IMR-90 (cell line): ENCODE measurements at regions not wholly inside any gene's neighbourhood (a gene's known extent, or its start where the extent isn't known, plus 50 kb on each side); places are given as distances from the start of the nearest gene placed in this dataset.

Experiments
- ATAC-seq: fragments of 200-7000 bp; cut with Tn5 transposase; 2 replicates; pipeline ENCODE4 v1.9.1; 2020; ENCODE audit warnings: low read depth, mild to moderate bottlenecking, moderate library complexity
- BruUV-seq: library from RNA; stranded (reverse); fragments of 400-500 nt; replicated peaks from 2 replicates; lab custom pipeline; 2021; lab: Mats Ljungman, UMichigan
- CTCF ChIA-PET: fragments of 300-600 bp; formaldehyde crosslinking; extraction: SDS; loops from one replicate; lab custom pipeline; 2021; ENCODE audit warnings: antibody characterized with exemption; lab: Yijun Ruan, JAX
- POLR2A ChIA-PET: fragments of 300-600 bp; sonication (Branson Sonifier 250); formaldehyde crosslinking; loops from one replicate; lab custom pipeline; 2022; ENCODE audit warnings: antibody characterized with exemption; ENCODE audit not compliant: unreplicated experiment; lab: Charles Lee
- DNase-seq: peaks from one replicate; pipeline ENCODE4 v3.0.0; 2013
- H2AFZ ChIP-seq: replicated peaks from 2 replicates; pipeline ENCODE3; 2013; ENCODE audit warnings: low read length, mild to moderate bottlenecking; ENCODE audit not compliant: poor library complexity
- H2AK5ac ChIP-seq: 2 replicates; pipeline ENCODE4 v1.6.1; 2013; ENCODE audit warnings: low read depth, low read length, inconsistent platforms
- H2AK9ac ChIP-seq: replicated peaks from 2 replicates; pipeline ENCODE3; 2013; ENCODE audit warnings: mild to moderate bottlenecking, low read depth, low read length, moderate library complexity; ENCODE audit not compliant: poor library complexity
- H2BK120ac ChIP-seq: 2 replicates; pipeline ENCODE4 v1.6.1; 2013; ENCODE audit warnings: low read depth, low read length, inconsistent platforms
- H2BK15ac ChIP-seq: 3 replicates; pipeline ENCODE4 v1.6.1; 2013; ENCODE audit warnings: low read depth, low read length, inconsistent platforms
- H2BK20ac ChIP-seq: 2 replicates; pipeline ENCODE4 v1.6.1; 2013; ENCODE audit warnings: low read depth, mild to moderate bottlenecking, inconsistent platforms, low read length, moderate library complexity
- H2BK5ac ChIP-seq: 2 replicates; pipeline ENCODE4 v1.6.1; 2013; ENCODE audit warnings: mild to moderate bottlenecking, low read depth, low read length, inconsistent platforms; ENCODE audit not compliant: poor library complexity, severe bottlenecking
- H3K14ac ChIP-seq: replicated peaks from 2 replicates; pipeline ENCODE4 v1.6.1; 2013; ENCODE audit warnings: low read depth, low read length, inconsistent platforms
- H3K18ac ChIP-seq: 2 replicates; pipeline ENCODE4 v1.6.1; 2013; ENCODE audit warnings: low read depth, low read length, control low read depth
- H3K23ac ChIP-seq: 2 replicates; pipeline ENCODE4 v1.6.1; 2013; ENCODE audit warnings: low read depth, low read length, inconsistent platforms
- H3K27ac ChIP-seq: 2 replicates; pipeline ENCODE4 v1.5.1; 2013; ENCODE audit warnings: mild to moderate bottlenecking, control low read depth, low read length; ENCODE audit not compliant: insufficient read depth
- H3K27me3 ChIP-seq: 2 replicates; pipeline ENCODE4 v1.6.1; 2013; ENCODE audit warnings: low read length; ENCODE audit not compliant: control insufficient read depth, insufficient read depth
- H3K36me3 ChIP-seq: 2 replicates; pipeline ENCODE4 v1.6.1; 2013; ENCODE audit warnings: low read length, mixed read lengths; ENCODE audit not compliant: control insufficient read depth, insufficient read depth
- H3K4ac ChIP-seq: 2 replicates; pipeline ENCODE4 v1.6.1; 2013; ENCODE audit warnings: low read depth, low read length, inconsistent platforms
- H3K4me1 ChIP-seq: 2 replicates; pipeline ENCODE4 v1.6.1; 2013; ENCODE audit warnings: low read length, mixed read lengths; ENCODE audit not compliant: control insufficient read depth, insufficient read depth
- H3K4me2 ChIP-seq: 2 replicates; pipeline ENCODE4 v1.6.1; 2013; ENCODE audit warnings: low read depth, mild to moderate bottlenecking, control low read depth, low read length, moderate library complexity
- H3K4me3 ChIP-seq: 2 replicates; pipeline ENCODE4 v1.5.1; 2013; ENCODE audit warnings: low read depth, mild to moderate bottlenecking, control low read depth, low read length, moderate library complexity; ENCODE audit not compliant: insufficient read depth
- H3K56ac ChIP-seq: 2 replicates; pipeline ENCODE4 v1.6.1; 2013; ENCODE audit warnings: low read length, inconsistent platforms; ENCODE audit not compliant: insufficient read depth; ENCODE audit errors: extremely low read depth
- H3K79me1 ChIP-seq, 2 experiments: 2 replicates each; pipeline ENCODE4 v1.6.1; 2013; ENCODE audit warnings: low read length in 2 of 2, inconsistent platforms in 1 of 2, low read depth in 1 of 2
- H3K9ac ChIP-seq: 2 replicates; pipeline ENCODE4 v1.6.1; 2013; ENCODE audit warnings: low read depth, low read length, control low read depth
- H3K9me1 ChIP-seq: 2 replicates; pipeline ENCODE4 v1.6.1; 2013; ENCODE audit warnings: low read length, inconsistent platforms; ENCODE audit not compliant: insufficient read depth
- H3K9me3 ChIP-seq: 2 replicates; pipeline ENCODE4 v1.6.1; 2013; ENCODE audit warnings: low read length; ENCODE audit not compliant: control insufficient read depth, insufficient read depth
- H4K20me1 ChIP-seq: 2 replicates; pipeline ENCODE4 v1.6.1; 2013; ENCODE audit warnings: low read length, inconsistent platforms; ENCODE audit not compliant: insufficient read depth
- H4K5ac ChIP-seq: 2 replicates; pipeline ENCODE4 v1.6.1; 2013; ENCODE audit warnings: mild to moderate bottlenecking, low read depth, low read length, control low read depth
- H4K8ac ChIP-seq, 2 experiments: 2 replicates each; pipeline ENCODE4 v1.6.1; 2013; ENCODE audit warnings: low read depth in 2 of 2, low read length in 2 of 2, control low read depth in 1 of 2, inconsistent platforms in 1 of 2
- H4K91ac ChIP-seq: 2 replicates; pipeline ENCODE4 v1.6.1; 2013; ENCODE audit warnings: low read depth, low read length, inconsistent platforms; ENCODE audit not compliant: insufficient read depth
- BHLHE40 ChIP-seq: fragments of 150-350 bp; IDR thresholded peaks from 2 replicates; pipeline ENCODE4 v1.6.1; 2016; ENCODE audit warnings: mild to moderate bottlenecking, low read depth, low read length
- CEBPB ChIP-seq: IDR thresholded peaks from 2 replicates; pipeline ENCODE4 v1.6.1; 2012; ENCODE audit warnings: low read depth, low read length, improper control_type of control experiment
- CHD1 ChIP-seq: IDR thresholded peaks from 2 replicates; pipeline ENCODE4 v1.6.1; 2012; ENCODE audit warnings: low read depth, low read length, improper control_type of control experiment
- FOS ChIP-seq: fragments of 150-350 bp; IDR thresholded peaks from 2 replicates; pipeline ENCODE4 v1.6.1; 2016; ENCODE audit warnings: low read depth, low read length
- MAFK ChIP-seq: IDR thresholded peaks from 2 replicates; pipeline ENCODE4 v1.6.1; 2012; ENCODE audit warnings: low read depth, low read length, improper control_type of control experiment
- MAZ ChIP-seq: IDR thresholded peaks from 2 replicates; pipeline ENCODE4 v1.6.1; 2012; ENCODE audit warnings: low read depth, mild to moderate bottlenecking, low read length, improper control_type of control experiment, moderate library complexity, borderline replicate concordance
- MXI1 ChIP-seq: IDR thresholded peaks from 2 replicates; pipeline ENCODE4 v1.6.1; 2012; ENCODE audit warnings: low read depth, mild to moderate bottlenecking, low read length, moderate library complexity, borderline replicate concordance
- NFE2L2 ChIP-seq: fragments of 150-350 bp; IDR thresholded peaks from 2 replicates; pipeline ENCODE4 v1.6.1; 2016; ENCODE audit warnings: low read depth, mild to moderate bottlenecking, low read length
- POLR2A ChIP-seq: IDR thresholded peaks from 2 replicates; pipeline ENCODE4 v1.6.1; 2012; ENCODE audit warnings: mild to moderate bottlenecking, low read depth, low read length
- RAD21 ChIP-seq: IDR thresholded peaks from 2 replicates; pipeline ENCODE4 v1.6.1; 2012; ENCODE audit warnings: low read length, improper control_type of control experiment
- RCOR1 ChIP-seq: IDR thresholded peaks from 2 replicates; pipeline ENCODE4 v1.6.1; 2012; ENCODE audit warnings: mild to moderate bottlenecking, low read length, improper control_type of control experiment; ENCODE audit not compliant: insufficient replicate concordance
- RFX5 ChIP-seq: IDR thresholded peaks from 2 replicates; pipeline ENCODE4 v1.8.0; 2012; ENCODE audit warnings: low read depth, mild to moderate bottlenecking, low read length, moderate library complexity
- SMC3 ChIP-seq: fragments of 150-350 bp; IDR thresholded peaks from 2 replicates; pipeline ENCODE4 v1.6.1; 2016; ENCODE audit warnings: low read depth, mild to moderate bottlenecking, antibody characterized with exemption, low read length, moderate library complexity
- WGBS, 2 experiments: methylation state at CpG; one replicate each; pipeline versions ENCODE4 v1.1.5 to v1.1.7; 2013; ENCODE audit warnings: missing lambda C conversion rate in 2 of 2; ENCODE audit not compliant: insufficient read length in 1 of 2; ENCODE audit errors: extremely low coverage in 2 of 2; 5-methylcytosine and 5-hydroxymethylcytosine counted together
- dilution Hi-C: fragments of 300-500 bp; cut with HindIII; formaldehyde crosslinking; loops from one replicate; pipeline ENCODE4 v1.14.3; 2018; ENCODE audit warnings: low sequenced_read_pairs; ENCODE audit not compliant: unreplicated experiment
- in situ Hi-C: fragments of 300-500 bp; cut with MboI; formaldehyde crosslinking; loops from 3 replicates; pipeline ENCODE4 v1.14.3; 2019; ENCODE audit warnings: low sequenced_read_pairs, inconsistent platforms, mixed read lengths
- intact Hi-C: fragments of 100-400 bp; cut with micrococcal nuclease; formaldehyde crosslinking; loops from 2 replicates; pipeline ENCODE4 v1.10.0; 2022
- TF ChIP-seq, protein P1 (sequence below): conservative IDR thresholded peaks from 2 replicates; pipeline ENCODE4 v1.5.1; 2012; ENCODE audit warnings: mild to moderate bottlenecking, low read depth, low read length, improper control_type of control experiment
- TF ChIP-seq, protein P2 (sequence below): fragments of 150-350 bp; IDR thresholded peaks from 2 replicates; pipeline ENCODE4 v1.6.1; 2016; ENCODE audit warnings: low read depth, mild to moderate bottlenecking, low read length, moderate library complexity, borderline replicate concordance
- TF ChIP-seq, protein P3 (sequence below): fragments of 150-350 bp; IDR thresholded peaks from 2 replicates; pipeline ENCODE4 v1.6.1; 2017; ENCODE audit warnings: mild to moderate bottlenecking, antibody characterized with exemption, low read length, low read depth

DNA sequence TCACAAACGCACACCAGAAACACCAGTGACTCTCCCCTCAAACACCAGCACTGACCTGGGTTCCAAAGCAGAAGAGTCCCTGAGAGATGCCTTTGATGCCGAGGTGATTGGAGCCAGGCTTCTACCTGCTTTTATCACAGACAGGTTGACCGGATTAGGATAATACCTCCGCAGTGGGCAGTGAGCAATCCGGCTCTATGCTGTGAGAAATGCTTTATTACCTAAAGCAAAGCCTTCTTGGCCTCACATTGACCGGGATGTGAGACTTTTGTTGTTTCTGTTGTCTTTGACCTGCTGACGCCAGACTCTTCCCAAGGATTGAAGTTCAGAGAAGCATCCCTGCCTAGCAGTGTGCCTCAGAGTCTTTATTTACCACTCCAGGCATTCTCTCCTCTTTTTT lies 320.3 kb upstream of the CLINT1 start:
- POLR2A ChIA-PET: no interaction called here
- CTCF ChIA-PET: no interaction called here
- no TSS peak for BruUV-seq
- in situ Hi-C loops: no loop called here
- Histone ChIP-seq H4K5ac (no peak overlapping the region), H4K8ac (no peak overlapping the region), H3K9me1 (no peaks in the 10 kb centered on the region), H4K91ac (no peak overlapping the region), H3K56ac (no peak overlapping the region), H2AFZ (no peak overlapping the region), H3K79me1 (no peaks in the 10 kb centered on the region), H3K14ac (no peak overlapping the region), H3K27me3 (no peaks in the 10 kb centered on the region; the same call in none of the 2 replicates), H3K9me3 (no peaks in the 10 kb centered on the region), H3K18ac (no peak overlapping the region), H2BK15ac (no peak overlapping the region), H2AK9ac (no peak overlapping the region), H3K27ac (no peak overlapping the region), H3K36me3 (no peaks in the 10 kb centered on the region), H2AK5ac (no peak overlapping the region), H3K4ac (no peak overlapping the region), H3K4me1 (no peaks in the 10 kb centered on the region), H4K20me1 (no peaks in the 10 kb centered on the region), H3K4me3 (no peak overlapping the region), H2BK5ac (no peak overlapping the region), H2BK120ac (no peak overlapping the region), H2BK20ac (no peak overlapping the region), H3K9ac (no peak overlapping the region), H3K4me2 (no peak overlapping the region), H3K23ac (no peak overlapping the region)
- DNase-seq: no peak
- intact Hi-C loops: loop anchor here (10.0 kb wide), 1 partner anchor 364 kb away; no protein-coding TSS in a partner anchor
- no CpG with 5 or more reads among the region's 7 CpGs for WGBS, 2 experiments
- TF ChIP-seq BHLHE40 (no peak), POLR2A (no peak), RAD21 (no peak), CEBPB (no peak), NFE2L2 (no peak), MAZ (no peak), MAFK (no peak), CHD1 (no peak), MXI1 (no peak), SMC3 (no peak), FOS (no peak), RCOR1 (no peak), RFX5 (no peak)
- TF ChIP-seq, protein P1, sequence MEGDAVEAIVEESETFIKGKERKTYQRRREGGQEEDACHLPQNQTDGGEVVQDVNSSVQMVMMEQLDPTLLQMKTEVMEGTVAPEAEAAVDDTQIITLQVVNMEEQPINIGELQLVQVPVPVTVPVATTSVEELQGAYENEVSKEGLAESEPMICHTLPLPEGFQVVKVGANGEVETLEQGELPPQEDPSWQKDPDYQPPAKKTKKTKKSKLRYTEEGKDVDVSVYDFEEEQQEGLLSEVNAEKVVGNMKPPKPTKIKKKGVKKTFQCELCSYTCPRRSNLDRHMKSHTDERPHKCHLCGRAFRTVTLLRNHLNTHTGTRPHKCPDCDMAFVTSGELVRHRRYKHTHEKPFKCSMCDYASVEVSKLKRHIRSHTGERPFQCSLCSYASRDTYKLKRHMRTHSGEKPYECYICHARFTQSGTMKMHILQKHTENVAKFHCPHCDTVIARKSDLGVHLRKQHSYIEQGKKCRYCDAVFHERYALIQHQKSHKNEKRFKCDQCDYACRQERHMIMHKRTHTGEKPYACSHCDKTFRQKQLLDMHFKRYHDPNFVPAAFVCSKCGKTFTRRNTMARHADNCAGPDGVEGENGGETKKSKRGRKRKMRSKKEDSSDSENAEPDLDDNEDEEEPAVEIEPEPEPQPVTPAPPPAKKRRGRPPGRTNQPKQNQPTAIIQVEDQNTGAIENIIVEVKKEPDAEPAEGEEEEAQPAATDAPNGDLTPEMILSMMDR: no peak
- TF ChIP-seq, protein P2, sequence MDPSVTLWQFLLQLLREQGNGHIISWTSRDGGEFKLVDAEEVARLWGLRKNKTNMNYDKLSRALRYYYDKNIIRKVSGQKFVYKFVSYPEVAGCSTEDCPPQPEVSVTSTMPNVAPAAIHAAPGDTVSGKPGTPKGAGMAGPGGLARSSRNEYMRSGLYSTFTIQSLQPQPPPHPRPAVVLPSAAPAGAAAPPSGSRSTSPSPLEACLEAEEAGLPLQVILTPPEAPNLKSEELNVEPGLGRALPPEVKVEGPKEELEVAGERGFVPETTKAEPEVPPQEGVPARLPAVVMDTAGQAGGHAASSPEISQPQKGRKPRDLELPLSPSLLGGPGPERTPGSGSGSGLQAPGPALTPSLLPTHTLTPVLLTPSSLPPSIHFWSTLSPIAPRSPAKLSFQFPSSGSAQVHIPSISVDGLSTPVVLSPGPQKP: no peak
- TF ChIP-seq, protein P3, sequence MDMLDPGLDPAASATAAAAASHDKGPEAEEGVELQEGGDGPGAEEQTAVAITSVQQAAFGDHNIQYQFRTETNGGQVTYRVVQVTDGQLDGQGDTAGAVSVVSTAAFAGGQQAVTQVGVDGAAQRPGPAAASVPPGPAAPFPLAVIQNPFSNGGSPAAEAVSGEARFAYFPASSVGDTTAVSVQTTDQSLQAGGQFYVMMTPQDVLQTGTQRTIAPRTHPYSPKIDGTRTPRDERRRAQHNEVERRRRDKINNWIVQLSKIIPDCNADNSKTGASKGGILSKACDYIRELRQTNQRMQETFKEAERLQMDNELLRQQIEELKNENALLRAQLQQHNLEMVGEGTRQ: no peak
- ATAC-seq: no peak
- dilution Hi-C loops: no loop called here
